HG03457 (cell line): ENCODE measurements at regions not wholly inside any gene's neighbourhood (a gene's known extent, or its start where the extent isn't known, plus 50 kb on each side); places are given as distances from the start of the nearest gene placed in this dataset.
"Not testable (repeated sequence)": the region's sequence is repeated elsewhere in the genome, so short reads cannot be mapped to it uniquely, and the experiment has no call there.

Source experiments
- ATAC-seq: cut with Tn5 transposase; IDR thresholded peaks from one replicate; pipeline ENCODE4 v1.9.1; 2021; ENCODE audit warnings: moderate number of reproducible peaks; ENCODE audit not compliant: unreplicated experiment

DNA sequence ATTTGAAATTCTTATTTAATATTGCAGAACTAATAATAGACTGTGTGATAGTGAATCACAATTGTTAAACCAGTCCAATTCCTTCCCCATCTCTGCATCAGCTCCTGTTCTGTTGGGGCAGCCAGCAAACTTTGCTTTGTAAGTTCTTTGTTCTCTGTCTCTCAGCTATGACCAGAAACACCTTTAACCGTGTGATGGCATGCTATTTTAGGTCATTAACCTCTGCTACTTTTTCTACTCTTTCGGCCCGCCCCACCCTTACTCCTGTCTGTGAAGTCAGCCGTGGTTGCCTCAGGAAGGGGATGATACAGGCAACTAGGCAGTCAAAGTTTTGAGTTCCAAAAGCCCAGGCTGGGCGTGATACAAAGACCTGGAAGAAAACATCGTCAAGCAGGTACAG is 51.3 kb upstream of the EGFL6 start:
- ATAC-seq: no peak

DNA sequence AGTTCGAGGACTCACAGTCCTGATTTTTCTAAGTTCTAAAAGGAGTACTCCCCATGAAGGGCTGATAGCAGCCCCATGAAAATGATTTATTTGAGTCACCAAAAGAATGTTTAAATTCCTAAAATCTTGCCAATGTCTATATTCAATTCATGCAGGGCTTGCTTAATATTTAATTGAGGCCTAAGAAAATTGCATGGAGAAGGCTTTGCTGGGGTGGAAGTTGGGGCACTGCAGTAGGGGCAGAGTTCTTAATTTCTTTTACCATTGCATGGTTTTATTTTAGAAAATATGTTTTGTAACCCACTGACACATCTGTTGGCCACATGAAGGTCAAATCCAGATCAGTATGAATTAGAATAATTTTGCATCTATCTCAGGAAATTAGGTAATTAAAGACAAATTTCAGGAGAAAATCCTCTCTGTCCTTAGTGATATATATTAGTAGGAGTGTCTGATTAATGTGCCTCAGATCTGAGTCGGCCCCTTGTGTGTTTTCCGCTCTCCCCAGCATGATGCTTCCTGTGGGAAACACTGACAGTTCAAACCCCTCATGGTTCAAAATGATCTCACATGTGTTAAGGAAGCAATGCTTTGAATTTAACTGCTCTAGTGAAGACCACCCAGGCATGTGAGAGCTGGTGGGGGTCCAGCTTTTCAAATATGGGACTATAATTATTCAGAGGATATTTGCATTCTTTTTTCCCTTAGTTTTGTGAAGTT is 54.0 kb upstream of the EGFL6 start:
- no peak for ATAC-seq

DNA sequence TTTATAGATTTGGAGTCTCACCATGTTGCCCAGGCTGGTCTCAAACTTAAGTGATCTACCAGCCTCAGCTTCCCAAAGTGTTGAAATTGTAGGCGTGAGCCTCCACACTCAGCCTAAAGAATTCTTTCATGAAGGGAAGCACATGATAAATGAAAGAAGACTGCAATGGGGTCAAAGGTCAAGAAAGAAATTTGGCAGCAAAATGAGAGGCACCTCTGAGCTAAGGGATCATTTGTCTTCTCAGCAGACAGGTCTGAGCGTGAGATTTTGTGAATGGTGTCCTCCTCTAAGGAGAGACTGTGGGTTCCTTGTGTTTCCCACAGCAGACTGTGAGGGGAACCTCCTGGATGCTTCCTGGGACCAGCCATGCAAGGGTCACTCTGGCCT is 57.5 kb upstream of the EGFL6 start:
- no peak for ATAC-seq

DNA sequence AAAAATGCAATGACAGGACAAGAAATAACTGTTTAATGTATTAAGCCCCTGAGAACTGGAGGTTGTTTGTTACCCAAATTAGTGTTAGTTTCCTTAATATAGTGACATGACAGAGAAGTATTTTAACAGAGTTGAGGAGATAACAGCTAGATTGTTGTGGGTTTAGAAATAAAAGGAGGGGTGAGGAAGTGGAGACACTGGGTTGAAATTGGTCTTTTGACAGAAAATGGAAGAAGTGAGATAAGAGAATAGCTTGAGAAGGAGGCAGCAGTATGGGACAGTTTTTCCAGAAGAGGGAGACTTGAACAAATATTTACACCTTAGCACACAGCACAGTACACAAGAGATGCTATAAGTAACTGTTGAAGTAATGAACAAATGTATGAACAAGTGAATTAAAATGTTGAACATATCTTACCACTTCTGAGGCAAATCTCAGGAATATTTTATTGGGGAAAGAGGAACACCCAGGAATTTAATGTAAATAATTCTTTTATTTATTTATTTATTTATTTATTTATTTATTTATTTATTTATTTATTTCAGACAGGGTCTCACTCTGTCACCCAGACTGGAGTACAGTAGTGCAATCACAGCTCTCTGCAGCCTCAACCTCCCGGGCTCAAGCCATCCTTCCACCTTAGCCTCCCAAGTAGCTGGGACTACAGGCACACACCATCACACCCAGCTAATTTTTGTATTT is 58.0 kb upstream of the EGFL6 start:
- ATAC-seq: no peak

DNA sequence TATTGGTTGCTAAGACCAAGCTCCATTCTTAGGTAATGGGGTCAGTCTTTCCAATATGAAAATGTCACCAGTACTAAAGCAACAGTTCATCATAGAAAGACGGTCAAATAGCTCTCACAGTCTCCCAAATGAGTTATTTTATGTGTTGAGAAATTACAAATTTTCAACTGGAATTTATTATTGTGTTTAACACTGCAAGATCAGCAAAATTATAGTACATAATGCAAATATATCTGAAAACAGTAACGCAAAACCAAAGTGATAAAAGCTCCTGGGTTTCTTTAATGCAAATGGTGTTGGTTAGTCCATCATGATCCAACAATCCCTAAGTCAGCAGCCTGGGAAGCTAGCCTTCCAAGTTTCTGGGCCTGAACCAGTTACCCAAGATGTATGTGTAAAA is 61.5 kb upstream of the EGFL6 start:
- ATAC-seq: no peak

DNA sequence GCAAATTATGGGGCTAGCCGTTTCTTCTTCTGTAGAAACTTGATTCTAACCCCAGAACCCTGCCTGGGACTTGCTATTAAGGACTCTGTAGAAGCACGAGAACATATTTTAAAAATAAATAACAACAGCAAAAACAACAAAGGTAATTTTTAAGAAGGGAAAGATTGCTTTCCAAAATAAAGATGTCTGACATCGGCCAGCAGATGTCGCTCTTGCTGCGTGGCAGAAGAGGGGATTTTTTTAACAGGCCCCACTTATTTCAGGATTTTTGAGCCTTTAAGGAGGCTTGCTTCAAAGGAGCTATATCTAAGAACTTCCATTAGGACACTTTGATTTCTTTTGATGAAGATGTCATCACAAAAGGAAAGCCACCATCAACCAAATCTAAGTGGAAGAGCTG is 62.8 kb upstream of the EGFL6 start:
- no peak for ATAC-seq

DNA sequence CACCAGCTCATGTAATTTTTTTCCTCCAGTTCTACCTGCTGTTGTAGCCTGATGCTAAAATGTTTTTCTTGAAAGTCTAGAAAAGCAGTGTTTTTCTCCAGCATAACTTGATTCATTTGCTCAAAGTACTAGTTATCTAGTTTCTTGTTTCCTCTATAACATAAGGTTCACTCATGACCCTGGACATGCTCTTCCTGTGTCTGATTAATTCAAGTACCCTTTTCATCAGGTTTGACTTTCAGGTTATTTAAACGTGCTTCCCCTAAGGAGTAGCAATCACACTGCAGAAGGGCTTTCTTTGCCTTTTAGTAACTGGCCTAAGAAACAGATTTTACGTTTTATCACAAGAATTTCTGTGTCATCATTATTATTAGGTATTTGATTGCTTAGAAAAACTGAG is 66.8 kb upstream of the EGFL6 start:
- ATAC-seq: no peak

DNA sequence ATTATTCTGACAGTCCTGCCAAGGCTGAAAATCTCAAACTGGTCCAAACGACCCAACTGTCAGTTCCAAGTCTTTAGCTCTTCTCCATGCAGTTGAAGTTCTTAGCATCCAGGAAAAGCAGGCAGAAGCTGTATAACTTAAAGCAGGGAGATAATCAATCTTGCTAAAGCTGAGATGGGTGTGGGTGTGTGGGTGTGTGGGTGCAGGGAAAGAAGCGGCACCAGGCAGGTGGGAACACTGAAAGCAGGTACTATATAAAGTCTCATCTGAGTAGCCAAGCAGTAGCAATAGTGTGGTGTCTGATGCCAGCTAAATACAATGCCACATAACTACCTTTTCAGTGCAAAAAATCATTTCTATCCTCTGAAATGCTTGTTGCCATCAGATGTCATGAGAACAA is 69.7 kb upstream of the EGFL6 start:
- ATAC-seq: no peak

DNA sequence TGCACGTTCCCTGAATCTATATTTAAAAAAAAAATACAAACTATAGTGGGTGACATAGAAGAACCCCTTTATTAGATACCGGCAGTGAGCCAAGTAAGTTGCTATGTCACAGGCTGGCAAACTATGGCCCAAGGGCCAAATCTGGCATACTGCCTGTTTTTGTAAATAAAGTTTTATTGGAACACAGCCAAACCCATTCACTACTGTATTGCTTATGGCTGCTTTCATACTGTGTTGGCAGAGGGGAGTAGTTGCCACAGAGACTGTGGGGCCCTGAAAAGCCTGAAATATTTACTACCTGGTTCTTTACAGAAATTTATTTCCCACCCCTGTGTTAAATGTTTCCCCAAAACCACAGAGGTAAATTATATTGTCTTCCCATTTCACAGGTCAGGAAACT is 71.2 kb upstream of the EGFL6 start:
- no peak for ATAC-seq

DNA sequence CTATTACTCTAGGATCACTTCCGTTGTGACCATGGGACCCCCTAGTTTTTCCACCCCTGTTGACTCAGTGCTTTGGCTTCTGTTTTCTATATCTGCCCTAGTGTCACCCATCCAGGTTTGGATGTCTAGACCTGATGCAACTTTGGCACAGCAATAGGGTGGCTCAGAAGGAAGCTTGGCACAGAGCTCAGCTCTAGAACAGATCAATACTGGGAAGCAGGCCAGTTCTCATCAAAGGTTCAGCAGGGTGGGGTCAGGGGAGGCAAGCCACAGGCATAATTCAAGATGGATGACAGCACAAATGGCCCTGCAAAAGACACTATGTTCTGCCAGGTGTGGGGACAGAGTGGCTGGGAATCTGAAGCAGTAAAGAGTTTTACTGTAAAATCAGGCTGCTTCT is 74.2 kb upstream of the EGFL6 start:
- no peak for ATAC-seq

DNA sequence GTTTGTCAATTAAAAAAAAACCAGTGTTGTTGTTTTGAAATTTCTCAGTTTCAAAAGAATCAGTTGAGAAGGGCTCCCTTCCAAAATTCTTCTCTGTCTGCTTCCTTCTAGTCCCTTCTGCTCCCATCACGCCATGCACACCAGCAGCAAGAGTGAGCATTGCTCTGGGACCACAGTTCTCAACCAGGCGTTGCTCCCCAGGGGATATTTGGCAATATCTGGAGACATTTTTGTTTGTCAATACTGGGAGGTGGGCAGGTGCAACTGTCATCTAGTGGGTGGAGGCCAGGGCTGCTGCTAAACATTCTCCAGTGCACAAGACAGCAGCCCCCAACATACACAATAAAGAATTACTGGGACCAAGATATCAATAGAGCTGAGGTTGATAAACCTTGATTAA is 74.8 kb upstream of the EGFL6 start:
- no peak for ATAC-seq

DNA sequence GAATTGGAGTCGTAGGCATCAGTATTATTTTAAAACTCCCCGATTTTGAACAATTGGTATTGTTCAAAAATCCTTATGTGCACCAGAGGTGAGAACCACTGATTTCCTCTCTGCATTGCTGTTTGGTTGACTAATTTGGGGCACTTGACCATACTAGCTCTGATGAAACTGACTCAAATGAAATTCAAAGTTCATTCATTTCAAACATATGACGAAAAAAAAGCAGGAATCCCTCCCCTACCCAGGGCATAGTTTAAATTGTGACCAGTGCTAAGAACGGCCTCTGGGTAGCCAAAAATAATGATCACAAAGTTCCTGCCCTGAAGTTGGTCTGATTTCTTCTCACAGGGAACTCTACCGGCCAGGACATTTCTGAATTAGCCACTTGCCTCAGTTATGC is 75.7 kb upstream of the EGFL6 start:
- ATAC-seq: no peak

DNA sequence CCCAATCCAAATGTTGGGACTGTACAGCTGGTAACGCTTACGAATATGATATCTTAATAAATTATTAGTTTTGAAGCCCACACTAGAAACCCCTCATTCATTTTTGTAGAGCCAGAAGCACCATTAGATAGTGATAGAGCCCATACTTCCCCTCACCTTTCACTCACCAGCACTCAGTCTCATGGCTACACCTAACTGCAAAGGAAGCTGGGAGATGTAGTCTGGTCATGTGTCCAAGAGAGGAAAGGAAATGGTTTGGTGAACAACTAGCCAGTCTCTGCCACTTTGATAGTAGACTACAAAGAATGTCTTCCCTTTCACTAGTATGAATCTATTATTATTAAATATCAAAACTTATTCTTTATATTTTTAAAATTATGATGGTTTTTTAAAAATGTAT is 77.1 kb upstream of the EGFL6 start:
- ATAC-seq: no peak

DNA sequence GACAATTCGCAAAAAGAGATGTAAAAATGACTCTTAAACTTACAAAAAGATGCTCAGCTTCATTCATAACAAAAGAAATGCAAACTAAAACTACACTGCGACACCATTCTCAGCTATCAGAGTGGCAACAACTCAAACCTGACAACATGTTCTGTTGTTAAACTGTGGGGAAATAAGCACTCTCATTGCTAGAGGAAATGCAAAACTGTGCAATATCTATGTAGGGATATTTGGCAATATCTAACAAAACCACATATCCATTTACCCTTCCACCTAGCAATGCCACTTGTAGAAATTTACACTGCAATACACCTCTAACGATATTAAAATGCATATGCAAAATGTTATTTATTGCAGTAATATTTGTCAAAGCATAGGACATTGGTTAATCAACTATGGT is 78.3 kb upstream of the EGFL6 start:
- ATAC-seq: no peak

DNA sequence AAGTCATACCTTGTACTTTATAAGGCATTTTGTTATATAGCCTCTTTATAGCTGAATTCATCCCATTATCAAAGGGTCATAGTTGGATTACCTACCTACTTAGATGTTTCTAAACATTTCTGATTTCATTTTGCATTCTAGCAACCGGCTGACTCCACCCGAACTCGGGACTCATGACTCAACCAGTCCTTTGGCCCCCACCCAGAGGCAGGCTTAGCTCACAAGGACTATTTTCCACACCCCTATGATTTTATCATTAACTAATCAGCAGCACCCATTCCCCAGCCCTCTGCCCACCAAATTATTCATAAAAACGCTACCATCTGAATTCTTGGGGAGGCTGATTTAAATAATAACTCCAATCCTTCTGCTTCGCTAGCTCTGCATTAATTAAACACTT is 79.9 kb upstream of the EGFL6 start:
- ATAC-seq: no peak

DNA sequence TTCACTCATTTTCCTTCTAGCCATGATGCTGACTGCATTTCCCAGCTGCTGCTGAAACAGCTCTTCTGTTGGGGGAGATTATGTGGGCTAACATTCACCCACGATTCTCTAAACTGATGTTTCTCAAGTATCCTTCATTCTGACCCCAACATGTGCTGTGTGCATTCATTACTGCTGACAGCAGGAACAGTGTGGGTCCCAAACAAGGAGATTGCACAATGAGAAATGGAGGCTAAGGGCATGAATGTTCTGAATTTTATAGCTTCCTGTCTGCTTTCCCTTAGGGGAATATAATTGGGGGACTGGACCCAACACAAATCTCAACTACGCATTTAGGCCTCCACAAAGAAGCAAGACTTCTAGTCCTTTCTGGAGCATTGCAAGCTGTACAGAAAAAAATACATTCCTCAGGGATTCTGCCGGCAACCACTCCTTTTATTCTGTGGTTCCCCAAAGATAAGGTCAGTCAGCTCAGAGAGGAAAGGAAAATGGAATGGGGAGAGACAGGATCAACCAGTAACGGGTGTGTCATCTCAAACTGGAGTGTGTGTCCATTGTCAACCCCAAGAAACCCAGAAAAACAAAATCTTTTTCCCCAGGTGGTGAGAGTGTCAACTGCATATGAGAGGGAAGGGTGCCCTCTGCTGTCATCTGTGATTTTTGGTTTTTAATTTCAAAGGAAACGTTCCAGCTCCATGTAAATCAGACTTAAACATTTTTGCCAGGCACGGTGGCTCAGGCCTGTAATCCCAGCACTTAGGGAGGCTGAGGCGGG is 81.5 kb upstream of the EGFL6 start:
- no peak for ATAC-seq

DNA sequence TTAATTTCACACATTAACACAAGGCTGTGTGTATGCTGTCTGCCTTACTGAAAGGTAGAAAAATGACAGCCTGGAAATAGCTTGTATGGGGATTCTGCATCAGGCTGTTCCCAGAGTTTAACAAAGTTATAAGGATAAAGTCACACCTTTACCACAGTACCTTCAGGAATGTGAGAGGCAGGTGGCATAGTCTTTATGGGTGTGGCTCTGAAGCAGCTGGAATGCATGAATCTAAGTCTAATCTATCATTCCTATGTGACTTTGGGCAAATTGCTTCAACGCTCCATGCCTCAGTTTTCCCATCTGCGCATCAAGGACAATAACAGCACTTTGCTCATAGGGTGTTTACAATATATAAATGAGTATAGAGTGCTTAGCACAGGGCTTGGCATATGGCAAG is 84.2 kb upstream of the EGFL6 start:
- ATAC-seq: no peak

DNA sequence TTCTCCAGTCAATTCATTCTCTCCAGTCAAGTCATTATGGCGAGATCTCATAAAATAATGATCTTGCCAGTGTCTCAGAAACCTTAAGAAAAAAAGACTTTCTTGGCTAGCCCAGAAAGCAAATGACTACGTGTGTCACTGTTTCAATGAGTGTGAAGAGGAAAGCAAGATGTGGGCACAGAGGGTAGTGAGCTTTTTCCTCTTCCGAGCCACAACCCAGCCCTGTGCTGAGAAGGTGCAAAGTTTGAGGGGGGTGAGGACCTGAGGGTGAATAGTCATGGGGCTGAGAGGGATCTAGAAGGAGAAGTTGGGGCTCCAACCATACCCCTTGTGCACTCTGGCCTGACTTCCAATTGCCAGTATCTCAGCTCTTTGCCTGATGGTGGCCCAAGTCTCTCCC is 85.6 kb upstream of the EGFL6 start:
- ATAC-seq: no peak

DNA sequence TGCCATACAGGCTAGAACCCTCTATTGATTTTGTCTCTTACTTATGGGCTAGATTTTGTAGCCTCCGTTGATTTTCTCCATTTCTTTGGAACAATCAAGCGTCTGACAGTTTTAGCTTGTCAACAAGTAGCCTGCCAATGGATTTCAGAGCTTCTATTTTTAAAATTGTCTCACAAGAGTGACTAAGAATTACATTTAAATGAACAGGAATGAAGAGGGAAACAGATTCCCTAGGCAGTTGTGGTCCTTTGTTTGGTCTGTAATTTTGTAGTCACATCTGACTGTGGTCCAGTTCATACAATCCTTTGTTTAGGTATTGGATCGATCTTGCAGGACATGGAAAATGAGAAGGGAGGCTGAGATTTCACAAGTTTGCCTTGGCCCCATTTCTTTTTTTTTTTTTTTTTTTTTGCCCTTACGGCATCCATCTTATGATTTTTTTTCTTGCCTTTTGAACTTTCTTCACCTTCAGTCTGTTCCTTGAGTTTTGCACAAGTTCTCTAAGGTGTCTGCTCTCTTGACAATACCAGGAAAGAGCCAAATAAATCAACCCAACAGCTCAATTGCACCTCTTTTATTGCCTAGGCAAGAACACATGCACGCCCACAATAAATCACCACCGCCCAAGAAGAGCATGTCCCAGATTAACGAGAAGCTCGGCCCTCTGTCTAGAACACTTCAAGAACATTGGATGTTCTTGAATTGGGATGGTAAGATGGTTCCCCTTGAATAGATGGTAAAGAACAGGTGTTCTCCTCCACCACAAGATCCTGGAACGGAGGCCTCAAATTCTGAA is 86.5 kb upstream of the EGFL6 start:
- ATAC-seq: no peak

DNA sequence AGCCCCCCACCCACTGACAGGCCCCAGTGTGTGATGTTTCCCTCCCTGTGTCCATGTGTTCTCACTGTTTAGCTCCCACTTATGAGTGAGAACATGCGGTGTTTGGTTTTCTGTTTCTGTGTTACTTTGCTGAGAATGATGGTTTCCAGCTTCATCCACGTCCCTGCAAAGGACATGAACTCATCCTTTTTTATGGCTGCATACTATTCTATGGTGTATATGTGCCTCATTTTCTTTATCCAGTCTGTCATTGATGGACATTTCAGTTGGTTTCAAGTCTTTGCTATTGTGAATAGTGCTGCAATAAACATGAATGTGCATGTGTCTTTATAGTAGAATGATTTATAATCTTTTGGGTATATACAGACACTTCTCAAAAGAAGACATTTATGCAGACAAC is 88.6 kb upstream of the EGFL6 start:
- ATAC-seq: not testable (repeated sequence)

DNA sequence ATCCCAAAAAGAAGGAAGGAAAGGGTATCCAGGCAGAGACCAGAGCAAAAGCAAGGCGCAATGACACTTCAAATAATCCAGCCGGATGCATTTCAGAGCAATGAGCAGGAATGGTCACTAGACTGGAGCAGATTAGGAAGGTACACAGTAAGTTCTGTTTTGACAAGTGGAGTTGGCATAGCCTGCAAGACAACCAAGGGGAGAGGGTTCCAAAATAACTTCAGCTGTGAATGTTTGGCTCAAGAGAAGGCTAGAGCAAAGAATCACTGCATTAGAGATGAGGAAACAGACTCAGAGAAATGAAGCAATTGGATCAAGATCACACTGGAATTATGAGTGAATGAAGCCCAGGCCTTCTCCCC is 90.0 kb upstream of the EGFL6 start:
- no peak for ATAC-seq
